Mucosa of rectum (tissue), 2 donors: ENCODE measurements at regions not wholly inside any gene's neighbourhood (a gene's known extent, or its start where the extent isn't known, plus 50 kb on each side); places are given as distances from the start of the nearest gene placed in this dataset.

Experiments used
- H3K27ac ChIP-seq, 2 donors: one replicate each; pipeline ENCODE4 v1.7.0; 2013; ENCODE audit warnings: inconsistent platforms in 2 of 2, low read depth in 2 of 2, low read length in 2 of 2
- H3K27me3 ChIP-seq, 2 donors: one replicate each; pipeline ENCODE4 v1.7.0; 2013; ENCODE audit warnings: low read length in 2 of 2; ENCODE audit not compliant: control insufficient read depth in 2 of 2, insufficient read depth in 2 of 2
- H3K36me3 ChIP-seq, 2 donors: one replicate each; pipeline ENCODE4 v1.7.0; 2013; ENCODE audit warnings: low read length in 2 of 2; ENCODE audit not compliant: control insufficient read depth in 2 of 2, insufficient read depth in 2 of 2
- H3K4me1 ChIP-seq, 2 donors: one replicate each; pipeline ENCODE4 v1.7.0; 2013; ENCODE audit warnings: low read length in 2 of 2, mild to moderate bottlenecking in 1 of 2; ENCODE audit not compliant: control insufficient read depth in 2 of 2, insufficient read depth in 2 of 2
- H3K4me3 ChIP-seq, 2 donors: one replicate each; pipeline ENCODE4 v1.7.0; 2013; ENCODE audit warnings: low read length in 2 of 2
- H3K9ac ChIP-seq, 2 donors: one replicate each; pipeline ENCODE4 v1.7.0; 2013; ENCODE audit warnings: low read length in 2 of 2, low read depth in 1 of 2, mild to moderate bottlenecking in 1 of 2
- H3K9me3 ChIP-seq, 2 donors: one replicate each; pipeline ENCODE4 v1.7.0; 2013; ENCODE audit warnings: low read length in 2 of 2; ENCODE audit not compliant: control insufficient read depth in 2 of 2
- donor health status: healthy.
- donor health status: Normal muscosa, but diverticular disease.

DNA sequence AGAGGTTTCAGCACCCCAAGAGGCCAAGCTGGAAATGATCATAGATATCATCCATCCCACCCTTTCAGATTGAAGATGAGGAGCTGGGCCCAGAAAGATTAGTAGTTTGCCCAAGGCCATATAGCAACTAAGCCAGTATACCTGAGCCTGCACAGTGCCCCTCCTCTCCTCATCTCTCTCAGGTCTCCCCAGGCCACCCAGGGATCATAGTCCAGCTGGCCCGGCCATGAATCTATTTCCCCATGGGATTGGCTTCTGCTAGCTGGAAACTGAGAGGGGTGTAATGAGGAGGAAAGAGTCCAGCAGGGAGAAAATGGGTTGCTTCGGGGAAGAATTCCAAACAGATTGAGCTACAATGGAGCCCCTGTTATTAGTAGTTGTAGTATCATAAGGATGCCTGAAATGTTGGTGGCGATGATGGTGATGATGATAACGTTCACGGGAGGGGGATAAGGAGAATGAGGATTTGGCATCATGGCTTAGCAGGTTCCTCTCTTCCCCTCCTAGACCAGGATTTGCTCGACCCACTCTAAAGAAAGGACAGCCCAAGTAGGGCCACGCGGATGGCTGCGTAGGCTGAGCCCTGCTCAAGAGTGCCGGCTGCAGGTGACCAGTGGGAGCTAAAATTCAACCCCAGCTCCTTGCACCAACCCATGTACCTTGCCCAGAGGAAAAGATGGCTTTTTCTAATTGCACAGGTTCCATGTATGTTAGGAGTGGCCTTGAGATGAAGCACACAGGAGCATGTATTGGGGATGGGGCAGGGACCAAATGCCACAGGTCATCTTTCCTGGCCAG, 117.8 kb upstream of the PJA1 start:
- Histone ChIP-seq H3K4me3 (no peak overlapping the region), H3K27me3 (peaks cover 8 to 16% of the 10 kb centered on the region in 2 donors), H3K9ac (no peak overlapping the region), H3K9me3 (no peaks in the 10 kb centered on the region), H3K36me3 (no peaks in the 10 kb centered on the region), H3K27ac (no peak overlapping the region), H3K4me1 (peaks cover 0 to 3% of the 10 kb centered on the region in 2 donors)

DNA sequence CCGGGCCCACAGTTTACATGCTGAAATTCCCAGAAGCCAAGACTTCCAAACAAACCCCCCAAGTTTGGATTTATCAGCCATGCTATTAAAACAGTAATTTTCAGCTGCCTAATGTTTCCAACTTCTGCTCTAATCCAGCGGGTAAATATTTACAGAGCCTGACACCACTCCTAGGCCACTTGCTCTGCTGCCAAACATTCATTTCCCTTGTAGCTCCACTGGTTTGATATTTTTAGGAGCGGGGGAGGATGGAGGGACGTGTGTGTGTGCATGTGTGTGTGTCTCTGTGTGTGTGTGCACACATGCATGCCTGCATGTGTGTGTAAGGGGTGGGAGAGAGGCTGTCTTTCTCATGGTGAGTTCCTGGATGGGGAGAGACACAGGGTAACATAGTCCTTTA, 115.7 kb upstream of the PJA1 start:
- no peak overlapping the region for H3K4me3 ChIP-seq
- no peaks in the 10 kb centered on the region for H3K4me1 ChIP-seq
- no peak overlapping the region for H3K9ac ChIP-seq
- no peak overlapping the region for H3K27ac ChIP-seq
- peaks cover 9 to 16% of the 10 kb centered on the region in 2 donors for H3K27me3 ChIP-seq
- H3K9me3 ChIP-seq: no peaks in the 10 kb centered on the region
- no peaks in the 10 kb centered on the region for H3K36me3 ChIP-seq

DNA sequence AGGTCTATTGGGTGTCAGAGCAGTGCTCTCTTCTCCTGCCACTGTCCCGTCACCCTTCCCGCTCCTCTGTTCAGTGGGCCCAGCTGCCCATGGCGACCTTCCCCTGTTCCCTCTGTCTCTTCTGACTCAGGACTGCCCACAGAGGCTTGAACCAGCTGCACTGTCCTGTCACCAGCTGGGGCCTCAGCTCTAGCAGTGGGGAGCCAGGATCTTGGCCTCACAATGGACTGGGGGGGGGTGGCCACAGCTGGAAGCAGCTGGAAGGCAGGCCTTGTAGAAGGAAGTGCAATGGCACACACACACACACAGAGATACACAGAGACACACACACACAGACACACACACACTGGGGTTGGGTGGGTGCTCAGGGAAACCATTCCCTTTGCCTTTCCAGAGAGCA, 114.0 kb upstream of the PJA1 start:
- H3K27ac ChIP-seq: no peak overlapping the region
- H3K36me3 ChIP-seq: no peaks in the 10 kb centered on the region
- H3K27me3 ChIP-seq: peaks cover 6 to 9% of the 10 kb centered on the region in 2 donors
- H3K9ac ChIP-seq: no peak overlapping the region
- H3K4me3 ChIP-seq: no peak overlapping the region
- H3K9me3 ChIP-seq: no peaks in the 10 kb centered on the region
- H3K4me1 ChIP-seq: no peaks in the 10 kb centered on the region

DNA sequence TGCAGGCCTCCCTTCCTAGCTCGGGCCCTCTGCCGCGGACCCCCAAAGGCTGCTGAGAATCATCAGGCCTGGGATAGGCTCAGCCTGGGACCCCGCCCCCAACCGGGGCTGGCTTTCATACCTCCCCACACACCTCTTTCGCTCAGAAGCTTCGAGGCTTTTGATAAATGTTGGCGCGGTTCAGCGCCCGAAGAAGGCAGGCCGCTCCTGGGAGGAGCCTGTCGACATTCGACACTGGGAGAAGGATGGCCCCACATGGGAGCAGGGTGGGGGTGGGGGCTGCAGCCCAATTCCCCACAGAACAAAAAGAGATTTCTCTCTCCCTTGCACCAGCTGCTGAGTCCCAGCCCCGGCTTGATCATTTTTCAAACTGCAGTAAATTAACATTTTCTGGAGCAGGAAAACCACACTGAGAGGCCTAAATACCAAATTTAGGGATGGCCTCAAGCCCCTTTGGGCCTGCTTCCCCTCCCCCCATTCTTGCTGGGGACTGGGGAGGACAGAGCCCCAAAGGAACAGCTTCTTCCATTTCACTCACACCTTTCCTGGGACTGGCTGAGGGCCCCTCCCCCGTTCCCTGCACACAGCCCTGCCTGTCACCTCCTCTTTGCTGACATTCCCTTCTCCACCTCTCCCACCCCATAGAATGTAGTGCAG, 112.9 kb upstream of the PJA1 start:
- Histone ChIP-seq H3K27ac (no peak overlapping the region), H3K36me3 (no peaks in the 10 kb centered on the region), H3K4me3 (no peak overlapping the region), H3K4me1 (no peaks in the 10 kb centered on the region), H3K9ac (no peak overlapping the region), H3K9me3 (no peaks in the 10 kb centered on the region), H3K27me3 (peaks cover 5 to 13% of the 10 kb centered on the region in 2 donors)

DNA sequence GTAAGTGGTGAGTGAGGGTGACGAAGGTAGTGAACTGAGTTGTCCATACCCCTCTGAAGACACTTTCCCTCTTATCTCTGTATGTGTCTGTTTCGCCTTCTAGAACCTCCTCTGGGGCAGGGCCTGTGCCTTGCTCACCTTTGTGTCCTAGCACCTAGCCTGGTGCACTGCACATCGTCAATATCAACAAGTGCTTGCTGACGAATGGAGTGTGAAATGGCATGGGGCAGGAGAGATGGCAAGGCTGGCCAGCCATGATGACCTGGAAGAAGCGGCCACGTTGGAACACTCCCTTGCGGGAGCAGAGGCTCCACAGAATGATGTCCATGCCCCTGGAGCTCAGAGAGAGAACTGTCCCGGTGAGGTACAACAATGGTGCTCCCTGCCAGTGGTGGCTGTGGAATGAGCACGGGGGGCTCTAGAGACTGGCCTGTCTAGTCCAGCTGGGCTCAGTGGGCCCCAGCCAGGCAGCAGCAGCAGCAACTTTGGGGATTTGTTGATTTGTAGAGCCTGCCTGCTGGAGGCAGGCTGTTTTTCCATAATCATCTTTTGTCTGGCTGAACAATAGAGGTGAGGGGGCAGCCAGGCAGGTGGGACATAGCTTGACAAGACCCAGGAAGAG, 112.2 kb upstream of the PJA1 start:
- H3K36me3 ChIP-seq: no peaks in the 10 kb centered on the region
- H3K27ac ChIP-seq: no peak overlapping the region
- H3K9ac ChIP-seq: no peak overlapping the region
- H3K27me3 ChIP-seq: peaks cover 8 to 13% of the 10 kb centered on the region in 2 donors
- H3K9me3 ChIP-seq: no peaks in the 10 kb centered on the region
- H3K4me1 ChIP-seq: no peaks in the 10 kb centered on the region
- H3K4me3 ChIP-seq: no peak overlapping the region

DNA sequence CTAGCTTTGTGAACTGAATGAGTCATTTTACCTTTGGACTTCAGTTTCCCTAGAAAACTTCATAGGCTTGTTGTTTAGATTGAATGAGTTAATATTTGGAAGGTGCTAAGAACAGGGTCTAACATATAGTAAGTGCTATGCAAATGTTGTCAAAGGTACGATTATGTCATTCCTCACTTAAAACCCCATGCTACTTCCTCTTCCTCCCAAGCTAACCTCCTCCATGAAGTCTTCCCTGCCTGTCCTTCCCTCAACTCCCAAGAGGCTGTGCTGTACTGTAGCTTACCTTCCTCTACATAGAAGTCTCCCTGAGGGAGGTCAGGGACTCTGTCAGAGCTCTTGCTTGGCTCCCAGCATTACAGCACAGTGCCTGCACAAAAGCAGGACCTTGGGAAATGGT, 103.4 kb upstream of the PJA1 start:
- peaks cover 0 to 3% of the 10 kb centered on the region in 2 donors for H3K27me3 ChIP-seq
- no peaks in the 10 kb centered on the region for H3K9me3 ChIP-seq
- no peak overlapping the region for H3K4me3 ChIP-seq
- no peak overlapping the region for H3K9ac ChIP-seq
- no peaks in the 10 kb centered on the region for H3K4me1 ChIP-seq
- H3K27ac ChIP-seq: no peak overlapping the region
- H3K36me3 ChIP-seq: no peaks in the 10 kb centered on the region

DNA sequence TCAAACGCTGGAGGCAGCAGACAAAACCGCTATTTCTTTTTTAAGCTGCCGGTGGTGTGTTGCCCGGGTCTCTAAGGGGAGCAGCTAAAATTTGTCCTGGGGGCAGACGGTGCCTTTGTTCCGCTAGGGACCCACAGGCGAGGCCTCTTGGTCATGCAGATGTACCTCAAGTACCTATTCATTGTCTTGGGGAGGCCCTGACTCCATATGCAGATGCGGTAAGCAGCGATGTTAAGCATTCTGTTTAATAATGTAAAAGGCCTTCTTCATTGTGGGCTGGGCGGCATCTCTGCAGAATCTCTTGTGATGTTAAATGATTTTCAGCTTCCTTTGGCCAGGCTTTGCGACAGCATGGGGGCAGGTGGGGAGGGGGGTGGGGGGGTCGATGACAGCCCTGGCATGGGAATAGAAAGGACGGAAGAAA, 98.9 kb upstream of the PJA1 start:
- Histone ChIP-seq H3K27ac (no peak overlapping the region), H3K4me1 (no peaks in the 10 kb centered on the region), H3K36me3 (no peaks in the 10 kb centered on the region), H3K4me3 (no peak overlapping the region), H3K9ac (no peak overlapping the region), H3K9me3 (no peaks in the 10 kb centered on the region), H3K27me3 (peaks cover 11 to 12% of the 10 kb centered on the region in 2 donors)

DNA sequence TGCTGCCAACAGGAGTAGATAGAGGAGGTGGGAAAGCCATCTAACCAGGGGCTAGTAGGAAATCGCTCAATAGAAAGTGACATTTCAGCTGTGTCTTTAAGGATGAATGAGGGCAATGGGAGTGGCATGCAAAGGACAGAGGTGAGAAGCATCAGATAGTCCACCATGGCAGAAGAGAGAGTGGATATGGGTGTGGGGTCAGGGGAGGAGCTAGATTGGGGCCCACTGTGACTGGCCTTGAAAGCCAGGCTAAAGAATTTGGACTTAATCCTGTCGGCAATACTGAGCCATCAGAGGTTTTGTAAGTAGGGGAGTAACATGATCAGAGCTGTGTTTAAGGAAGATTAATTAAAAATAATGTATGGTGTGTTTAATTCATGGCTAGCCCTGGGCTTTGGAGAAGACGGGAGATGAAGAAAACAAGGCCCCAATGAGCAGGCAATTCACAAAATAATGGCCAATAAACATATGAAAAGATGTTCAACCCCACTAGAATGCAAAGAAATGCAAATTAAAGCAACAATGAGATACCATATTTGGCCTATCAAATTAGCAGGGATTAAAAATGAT, 98.1 kb upstream of the PJA1 start:
- Histone ChIP-seq H3K27me3 (peaks cover 11 to 12% of the 10 kb centered on the region in 2 donors), H3K4me1 (no peaks in the 10 kb centered on the region), H3K4me3 (no peak overlapping the region), H3K9me3 (no peaks in the 10 kb centered on the region), H3K36me3 (no peaks in the 10 kb centered on the region), H3K27ac (no peak overlapping the region), H3K9ac (no peak overlapping the region)

DNA sequence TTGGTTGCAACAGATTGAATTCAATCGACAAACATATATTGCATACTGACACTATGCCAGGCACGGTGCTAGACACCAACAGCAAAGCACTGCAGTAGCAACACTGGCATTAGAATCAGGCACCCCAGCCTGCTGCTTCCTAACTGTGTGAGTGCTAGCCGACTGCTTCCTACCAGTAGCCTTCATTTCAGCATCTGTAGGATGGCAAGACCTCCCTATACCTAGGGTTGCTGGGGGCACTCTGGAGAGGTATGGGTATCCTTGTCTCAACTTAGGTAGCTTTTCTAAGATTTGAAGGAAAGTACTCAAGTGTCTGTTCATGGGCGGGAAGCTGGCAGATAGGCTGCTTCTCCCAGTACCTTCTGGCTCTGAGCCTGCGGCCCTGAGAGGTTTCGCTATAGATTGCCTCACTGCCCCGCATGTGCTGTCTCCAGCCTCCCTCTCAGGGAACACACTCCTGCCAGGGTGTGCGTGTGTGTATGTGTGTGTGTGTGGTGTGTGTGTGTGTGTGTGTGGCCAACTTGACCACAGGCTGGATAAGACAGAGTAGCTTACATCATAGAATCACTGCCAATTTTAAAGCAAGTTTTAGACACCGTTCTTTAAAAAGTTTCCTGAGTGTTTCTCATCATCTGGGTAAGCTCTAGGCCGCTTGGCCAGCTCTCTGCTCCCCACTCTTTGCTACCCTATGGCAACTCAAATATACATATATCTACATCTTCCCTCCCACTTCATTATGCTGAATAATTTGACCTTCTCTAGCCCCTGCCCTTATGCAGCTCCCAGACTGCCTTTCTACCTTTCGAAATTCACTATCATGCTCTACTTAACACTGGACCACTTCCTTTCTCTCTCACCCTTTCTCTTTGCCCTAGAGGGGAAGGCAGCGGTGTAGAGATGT, 97.0 kb upstream of the PJA1 start:
- H3K9me3 ChIP-seq: no peaks in the 10 kb centered on the region
- no peaks in the 10 kb centered on the region for H3K4me1 ChIP-seq
- H3K27me3 ChIP-seq: peaks cover 11 to 12% of the 10 kb centered on the region in 2 donors
- H3K36me3 ChIP-seq: no peaks in the 10 kb centered on the region
- H3K4me3 ChIP-seq: no peak overlapping the region
- no peak overlapping the region for H3K27ac ChIP-seq
- H3K9ac ChIP-seq: no peak overlapping the region
